Progenitor cell of endocrine pancreas (in vitro differentiated cells): ENCODE measurements at regions not wholly inside any gene's neighbourhood (a gene's known extent, or its start where the extent isn't known, plus 50 kb on each side); places are given as distances from the start of the nearest gene placed in this dataset.

Experiments used
- DNase-seq: peaks from one replicate; pipeline ENCODE4 v3.0.0; 2021; ENCODE audit warnings: low spot score; ENCODE audit not compliant: unreplicated experiment
- H3K27ac Mint-ChIP-seq: 2 replicates; pipeline ENCODE4 v1.8.0; 2021; ENCODE audit warnings: mild to moderate bottlenecking, moderate library complexity, mixed read lengths
- H3K27me3 Mint-ChIP-seq: 2 replicates; pipeline ENCODE4 v1.8.0; 2021; ENCODE audit warnings: mixed read lengths
- H3K36me3 Mint-ChIP-seq: 2 replicates; pipeline ENCODE4 v1.8.0; 2022; ENCODE audit warnings: mixed read lengths; ENCODE audit not compliant: insufficient read depth
- H3K4me1 Mint-ChIP-seq: 2 replicates; pipeline ENCODE4 v1.8.0; 2021; ENCODE audit warnings: low read depth, mixed read lengths
- H3K4me3 Mint-ChIP-seq: 2 replicates; pipeline ENCODE4 v1.8.0; 2021; ENCODE audit warnings: low read depth, mild to moderate bottlenecking, moderate library complexity, mixed read lengths
- H3K9me3 Mint-ChIP-seq: 2 replicates; pipeline ENCODE4 v1.8.0; 2021; ENCODE audit warnings: low read depth, mixed read lengths
- CTCF ChIP-seq: fragments of 200-600 bp; sonication (generic); IDR thresholded peaks from one replicate; pipeline ENCODE4 v1.5.0; 2021; ENCODE audit warnings: antibody characterized with exemption, mild to moderate bottlenecking; ENCODE audit not compliant: unreplicated experiment

GRCh38 chr18:22546905-22547570 is 129.3 kb upstream of the CTAGE1 start:
- no peak for DNase-seq
- Mint-ChIP-seq H3K4me3 (no peak overlapping the region), H3K9me3 (no peaks in the 10 kb centered on the region), H3K27me3 (no peaks in the 10 kb centered on the region), H3K4me1 (peaks cover 27% of the 10 kb centered on the region), H3K27ac (no peak overlapping the region), H3K36me3 (no peaks in the 10 kb centered on the region)
- TF ChIP-seq CTCF = no peak

- no peak for DNase-seq
- no peak overlapping the region for H3K4me3 Mint-ChIP-seq
- H3K27ac Mint-ChIP-seq = no peak overlapping the region
- H3K9me3 Mint-ChIP-seq = no peaks in the 10 kb centered on the region
- no peak for TF ChIP-seq CTCF
- no peaks in the 10 kb centered on the region for H3K27me3 Mint-ChIP-seq
- H3K36me3 Mint-ChIP-seq = no peaks in the 10 kb centered on the region
- H3K4me1 Mint-ChIP-seq = peaks cover 32% of the 10 kb centered on the region
Observed at GRCh38 chr18:22547807-22548561, 130.3 kb upstream of the CTAGE1 start.

- no peak for DNase-seq
- no peaks in the 10 kb centered on the region for H3K9me3 Mint-ChIP-seq
- H3K36me3 Mint-ChIP-seq = no peaks in the 10 kb centered on the region
- no peaks in the 10 kb centered on the region for H3K27me3 Mint-ChIP-seq
- TF ChIP-seq CTCF = no peak
- H3K27ac Mint-ChIP-seq = no peak overlapping the region
- H3K4me1 Mint-ChIP-seq = peaks cover 23% of the 10 kb centered on the region
- no peak overlapping the region for H3K4me3 Mint-ChIP-seq
Observed at GRCh38 chr18:22549260-22549937, 131.7 kb upstream of the CTAGE1 start.

GRCh38 chr18:22550366-22550765 is 132.7 kb upstream of the CTAGE1 start:
- Mint-ChIP-seq H3K36me3 (no peaks in the 10 kb centered on the region), H3K4me3 (no peak overlapping the region), H3K27ac (no peak overlapping the region), H3K4me1 (peaks cover 15% of the 10 kb centered on the region), H3K27me3 (no peaks in the 10 kb centered on the region), H3K9me3 (no peaks in the 10 kb centered on the region)
- no peak for DNase-seq
- TF ChIP-seq CTCF = no peak

GRCh38 chr18:22550861-22551260 is 133.1 kb upstream of the CTAGE1 start:
- no peak for DNase-seq
- no peaks in the 10 kb centered on the region for H3K27me3 Mint-ChIP-seq
- H3K27ac Mint-ChIP-seq = no peak overlapping the region
- no peaks in the 10 kb centered on the region for H3K36me3 Mint-ChIP-seq
- H3K4me1 Mint-ChIP-seq = peaks cover 10% of the 10 kb centered on the region
- no peak overlapping the region for H3K4me3 Mint-ChIP-seq
- no peak for TF ChIP-seq CTCF
- no peaks in the 10 kb centered on the region for H3K9me3 Mint-ChIP-seq
